Loucy (cell line): ENCODE measurements at regions not wholly inside any gene's neighbourhood (a gene's known extent, or its start where the extent isn't known, plus 50 kb on each side); places are given as distances from the start of the nearest gene placed in this dataset.

ENCODE experiments used
- EZH2phosphoT487 ChIP-seq: fragments of 200-600 bp; IDR thresholded peaks from 2 replicates; pipeline ENCODE4 v1.6.1; 2018; ENCODE audit warnings: antibody characterized with exemption, mild to moderate bottlenecking, moderate library complexity, borderline replicate concordance
- TF ChIP-seq, protein P1 (sequence below): fragments of 200-600 bp; sonication (generic); conservative IDR thresholded peaks from 2 replicates; pipeline ENCODE4 v1.5.1; 2014; ENCODE audit warnings: mild to moderate bottlenecking, antibody characterized with exemption, low read length

DNA sequence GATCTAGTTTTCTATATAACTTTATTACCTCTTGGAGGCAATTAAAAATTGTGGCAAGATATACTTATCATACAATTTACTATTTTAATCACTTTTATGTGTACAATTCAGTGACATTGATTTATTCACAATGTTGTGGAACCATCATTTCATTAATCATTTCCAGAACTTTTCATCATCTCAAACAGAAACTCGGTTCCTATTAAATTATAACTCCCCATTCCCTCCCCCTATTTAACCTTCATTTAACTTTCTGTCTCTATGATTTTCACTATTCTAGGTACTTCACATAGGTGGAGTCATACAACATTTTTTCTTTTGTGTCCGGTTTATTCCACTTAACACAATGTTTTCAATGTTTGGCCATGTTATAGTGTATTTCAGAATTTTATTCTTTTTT is 252.8 kb downstream of the REEP3 start:
- TF ChIP-seq, protein P1, sequence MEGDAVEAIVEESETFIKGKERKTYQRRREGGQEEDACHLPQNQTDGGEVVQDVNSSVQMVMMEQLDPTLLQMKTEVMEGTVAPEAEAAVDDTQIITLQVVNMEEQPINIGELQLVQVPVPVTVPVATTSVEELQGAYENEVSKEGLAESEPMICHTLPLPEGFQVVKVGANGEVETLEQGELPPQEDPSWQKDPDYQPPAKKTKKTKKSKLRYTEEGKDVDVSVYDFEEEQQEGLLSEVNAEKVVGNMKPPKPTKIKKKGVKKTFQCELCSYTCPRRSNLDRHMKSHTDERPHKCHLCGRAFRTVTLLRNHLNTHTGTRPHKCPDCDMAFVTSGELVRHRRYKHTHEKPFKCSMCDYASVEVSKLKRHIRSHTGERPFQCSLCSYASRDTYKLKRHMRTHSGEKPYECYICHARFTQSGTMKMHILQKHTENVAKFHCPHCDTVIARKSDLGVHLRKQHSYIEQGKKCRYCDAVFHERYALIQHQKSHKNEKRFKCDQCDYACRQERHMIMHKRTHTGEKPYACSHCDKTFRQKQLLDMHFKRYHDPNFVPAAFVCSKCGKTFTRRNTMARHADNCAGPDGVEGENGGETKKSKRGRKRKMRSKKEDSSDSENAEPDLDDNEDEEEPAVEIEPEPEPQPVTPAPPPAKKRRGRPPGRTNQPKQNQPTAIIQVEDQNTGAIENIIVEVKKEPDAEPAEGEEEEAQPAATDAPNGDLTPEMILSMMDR: no peak
- no peak for TF ChIP-seq EZH2phosphoT487
